ENCODE measurements at regions not wholly inside any gene's neighbourhood (a gene's known extent, or its start where the extent isn't known, plus 50 kb on each side); places are given as distances from the start of the nearest gene placed in this dataset.
"Not testable (repeated sequence)": the region's sequence is repeated elsewhere in the genome, so short reads cannot be mapped to it uniquely, and the experiment has no call there.

DNA sequence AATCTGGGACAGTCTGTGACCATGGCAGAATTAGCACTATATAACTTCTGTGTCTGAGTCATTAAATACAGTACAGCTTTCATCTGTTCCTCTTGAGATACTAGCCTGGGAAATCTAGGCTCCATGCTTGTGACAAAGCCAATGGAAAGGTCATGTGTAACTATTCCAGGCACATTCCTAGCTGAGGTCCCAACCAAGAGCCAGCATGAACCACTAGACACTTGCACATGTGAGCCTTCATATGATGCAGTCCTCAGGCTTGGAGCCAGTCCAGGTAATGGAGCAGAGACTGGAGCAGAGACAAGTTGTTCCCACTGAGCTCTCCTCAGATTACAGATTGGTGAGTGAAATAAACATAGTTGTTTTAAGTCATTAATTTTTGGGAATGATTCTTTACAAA lies 412.4 kb upstream of the ZNF462 start:
- DNase-seq: peak; percentile 7

DNA sequence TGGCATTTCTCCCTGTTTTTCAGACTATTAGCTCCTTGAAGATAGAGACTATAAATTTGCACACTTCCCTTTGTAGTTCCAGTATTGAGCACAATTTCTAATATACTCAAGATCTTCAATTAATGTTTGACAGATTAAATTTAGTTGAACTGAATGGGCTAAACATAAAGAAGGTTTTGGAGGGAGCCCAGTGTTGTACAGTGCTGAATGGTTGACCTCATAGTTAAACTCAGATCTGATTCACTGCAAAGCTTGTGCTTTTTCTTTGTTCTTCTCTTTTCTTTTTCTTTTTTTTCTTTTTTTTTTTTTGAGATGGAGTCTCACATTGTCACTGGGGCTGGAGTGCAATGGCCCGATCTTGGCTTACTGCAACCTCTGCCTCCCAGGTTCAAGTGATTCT lies 411.7 kb upstream of the ZNF462 start:
- no peak for DNase-seq

DNA sequence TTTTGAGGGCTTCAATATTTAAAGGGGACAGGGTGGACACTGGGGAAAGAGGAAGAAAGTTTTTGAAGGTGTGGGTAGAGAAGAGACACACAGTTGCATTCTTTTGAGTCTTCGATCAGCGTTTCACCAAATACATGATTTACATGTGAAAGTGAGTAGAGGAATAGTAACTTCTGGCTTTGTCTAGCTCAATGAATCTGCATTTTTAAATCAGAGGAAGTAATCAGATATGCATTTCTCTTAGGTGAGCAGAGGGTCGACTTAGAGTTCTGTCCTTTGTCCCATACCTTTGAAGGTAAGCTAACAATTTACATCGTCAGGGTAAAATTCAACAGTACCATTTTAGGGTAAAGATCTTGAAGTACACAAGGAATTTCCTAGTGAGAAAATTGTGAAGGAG lies 406.4 kb upstream of the ZNF462 start:
- DNase-seq: no peak

DNA sequence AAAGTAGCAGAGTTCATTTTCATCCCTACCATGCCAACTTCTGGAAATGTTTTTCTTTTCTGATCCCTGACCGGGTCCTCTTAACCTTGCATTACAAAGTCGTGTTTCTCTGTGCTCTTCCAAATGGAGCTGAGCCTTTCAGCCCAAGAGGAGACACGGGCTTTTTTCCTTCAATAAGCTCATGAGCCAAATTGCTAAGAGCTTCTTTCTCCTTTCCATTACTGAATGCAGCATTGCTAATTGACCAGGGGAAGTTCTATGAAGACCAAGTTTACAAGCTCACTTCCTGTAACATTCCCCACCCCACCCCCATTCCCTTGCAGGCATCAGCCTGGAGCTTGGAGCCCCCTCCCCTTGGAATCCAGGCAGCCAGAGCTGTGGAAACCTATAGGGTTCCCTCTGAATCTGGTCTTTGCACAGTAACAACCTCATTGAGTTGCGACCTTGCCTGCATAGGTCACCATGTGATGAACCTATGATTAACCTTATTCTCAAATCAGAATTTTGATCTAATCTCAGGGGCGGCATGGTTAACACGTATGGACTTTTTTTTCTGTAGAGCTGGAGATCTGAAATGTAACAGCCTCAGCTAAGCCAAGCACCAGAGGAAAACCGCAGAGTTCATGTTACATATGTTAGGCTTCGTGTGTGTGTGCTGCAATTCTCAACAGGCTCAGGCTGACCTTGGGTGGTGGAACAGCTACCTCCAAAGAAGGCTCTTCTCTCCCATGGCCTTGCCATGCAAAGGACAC lies 395.7 kb upstream of the ZNF462 start:
- DNase-seq: peak; percentile 71

DNA sequence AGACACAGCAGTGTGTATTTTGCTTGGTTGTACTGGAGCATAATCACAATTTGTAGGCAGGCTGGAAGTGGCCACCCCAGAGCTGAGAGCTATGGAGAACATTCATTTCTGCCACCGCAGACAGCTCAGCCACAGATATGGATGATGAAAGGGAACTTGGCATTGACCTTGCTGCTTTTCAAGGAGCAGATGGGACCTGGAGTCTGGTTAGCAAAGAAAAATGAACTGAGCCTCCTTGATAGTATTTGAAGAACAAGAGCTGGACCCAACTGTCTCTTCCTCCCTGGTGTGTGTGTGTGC lies 395.2 kb upstream of the ZNF462 start:
- peak; percentile 65 for DNase-seq

DNA sequence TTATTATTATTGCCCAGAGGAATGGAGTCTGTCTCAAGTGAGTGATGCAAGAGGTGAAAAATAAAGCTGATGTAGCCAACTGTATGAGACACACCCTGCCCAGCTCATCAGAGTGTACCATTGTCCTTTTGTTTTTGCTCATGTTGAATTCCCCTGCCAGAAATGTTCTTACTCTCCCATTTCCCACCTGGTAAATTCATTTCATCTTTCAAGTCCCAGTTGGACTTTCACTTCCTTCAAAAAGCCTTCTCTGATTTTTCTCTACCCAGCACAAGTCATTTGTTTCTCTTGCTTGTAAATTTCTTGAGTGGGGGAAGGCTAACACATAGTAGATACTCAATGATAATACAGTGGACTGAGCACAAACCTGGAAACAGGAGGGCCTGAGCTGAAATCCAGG lies 394.5 kb upstream of the ZNF462 start:
- no peak for DNase-seq

DNA sequence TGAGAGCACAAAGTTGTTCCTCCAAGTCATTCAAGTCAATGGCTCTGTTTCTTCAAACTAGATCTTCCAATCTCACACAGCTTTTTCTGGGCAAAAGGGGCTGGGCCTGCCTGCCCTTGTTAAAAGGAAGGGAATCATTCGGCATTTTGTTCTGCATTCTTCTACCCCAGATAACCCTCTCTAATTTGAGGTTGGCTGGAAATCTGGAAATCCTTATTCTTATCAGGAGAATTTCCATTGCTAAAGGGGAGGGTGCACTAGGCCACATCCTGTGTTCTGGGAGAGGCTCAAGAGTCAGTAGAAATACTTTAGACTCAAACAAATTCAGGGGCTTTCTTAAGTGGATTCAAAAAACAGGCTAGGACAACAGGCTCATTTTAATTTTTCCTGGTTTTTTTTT lies 384.7 kb upstream of the ZNF462 start:
- peak; percentile 8 for DNase-seq

DNA sequence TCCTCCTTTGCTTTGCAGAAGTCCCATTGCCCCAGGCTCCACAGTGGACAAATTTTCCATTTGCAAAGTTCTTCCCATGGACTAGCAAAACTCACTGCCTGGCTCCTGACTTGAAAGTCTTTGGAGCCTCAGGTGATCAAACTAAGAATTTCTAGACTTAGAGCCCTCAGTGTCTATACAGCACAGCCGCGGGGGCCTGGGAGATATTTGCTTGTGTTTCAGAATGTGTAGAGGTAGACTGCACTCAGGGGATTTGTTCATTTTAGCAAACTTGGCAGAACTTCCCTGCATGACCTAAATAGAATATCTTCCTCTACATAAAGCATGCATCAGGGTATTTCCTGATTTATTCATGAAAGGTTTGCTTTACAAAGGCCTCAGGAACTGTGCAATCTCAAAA lies 384.2 kb upstream of the ZNF462 start:
- peak; percentile 33 for DNase-seq

DNA sequence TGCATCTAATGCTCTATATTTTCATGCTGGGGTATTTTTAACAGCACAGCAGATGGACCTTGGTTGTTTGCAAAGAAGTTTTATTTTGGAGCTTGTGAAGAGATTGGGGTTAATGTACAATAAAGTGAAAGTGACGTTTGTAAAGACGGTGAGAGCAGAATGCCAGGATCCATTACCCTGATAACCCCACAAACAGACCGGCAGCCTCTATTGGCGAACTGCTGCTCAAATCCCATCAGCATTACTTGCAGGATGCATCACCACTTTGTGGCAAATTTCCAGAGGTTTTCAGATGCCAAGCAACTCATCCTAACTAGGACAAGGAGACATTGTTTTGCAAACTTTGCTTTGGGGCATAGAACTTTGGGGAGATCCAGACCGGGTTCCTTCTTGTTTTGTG lies 383.3 kb upstream of the ZNF462 start:
- DNase-seq: peak; percentile 77

DNA sequence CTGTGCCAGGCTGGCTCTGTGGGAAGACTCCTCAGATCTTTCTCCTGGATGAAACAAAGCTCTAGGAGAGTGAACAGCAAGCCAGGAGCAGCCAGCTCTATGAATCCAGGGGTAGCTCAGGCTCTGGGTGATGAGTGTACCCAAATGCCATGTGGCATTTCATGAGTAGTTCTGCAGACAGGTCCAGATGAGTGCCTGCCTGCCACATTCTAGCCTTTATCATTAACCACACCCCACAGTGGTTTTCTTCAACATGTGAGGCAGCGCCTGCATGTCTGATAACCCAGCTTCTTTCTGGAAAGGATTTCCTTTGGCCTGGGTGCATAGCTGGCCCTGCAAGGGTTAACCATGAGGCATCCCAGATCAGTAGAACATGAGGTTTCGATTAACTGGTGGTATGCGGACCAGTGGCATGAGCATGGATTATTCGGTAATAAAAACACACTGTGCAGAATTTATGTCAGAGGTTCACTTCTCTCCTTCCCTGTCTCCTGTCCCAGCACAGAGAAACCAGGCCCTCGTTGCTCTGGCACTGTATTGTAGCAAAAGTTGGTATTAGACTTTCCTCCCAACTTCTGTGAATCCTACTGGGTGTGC lies 381.9 kb upstream of the ZNF462 start:
- DNase-seq: peak; percentile 87

DNA sequence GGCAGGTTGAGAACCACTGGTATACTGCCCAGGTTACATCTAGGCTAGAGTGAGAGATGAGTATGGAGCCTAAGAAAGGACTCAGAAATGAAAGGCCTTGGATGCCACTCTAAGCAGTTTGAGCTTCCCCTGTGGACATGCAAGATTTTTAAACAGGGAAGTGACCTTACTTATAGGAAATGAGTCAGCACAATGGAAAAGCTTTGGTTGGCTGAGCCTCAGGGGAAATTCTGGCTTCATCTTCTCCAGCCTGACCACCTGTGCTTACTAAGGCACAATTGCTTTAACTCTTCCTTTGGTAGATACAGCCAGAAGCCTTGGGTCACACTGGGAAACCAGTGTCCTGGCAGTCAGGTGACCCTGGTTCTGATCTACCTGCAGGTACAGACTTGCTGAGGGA lies 380.2 kb upstream of the ZNF462 start:
- DNase-seq: peak; percentile 54

DNA sequence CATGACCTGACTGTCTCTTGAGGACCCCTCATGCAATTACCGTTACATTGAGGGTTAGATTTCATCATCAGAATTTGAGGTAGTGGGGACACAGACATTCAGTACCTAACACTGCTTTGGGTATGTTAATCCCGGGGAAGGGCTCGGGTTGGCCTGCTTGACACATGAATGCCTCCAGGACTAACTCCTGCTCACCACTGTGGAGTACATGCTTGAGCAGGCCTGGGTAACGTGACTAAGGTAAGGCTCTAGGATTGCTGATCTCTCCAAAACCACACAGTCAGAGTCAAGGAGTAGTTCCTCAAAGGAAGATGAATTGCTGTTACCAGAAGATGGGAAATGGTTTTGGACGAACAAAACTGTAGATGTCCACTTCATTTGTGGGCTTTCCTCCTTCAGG lies 376.3 kb upstream of the ZNF462 start:
- no peak for DNase-seq

DNA sequence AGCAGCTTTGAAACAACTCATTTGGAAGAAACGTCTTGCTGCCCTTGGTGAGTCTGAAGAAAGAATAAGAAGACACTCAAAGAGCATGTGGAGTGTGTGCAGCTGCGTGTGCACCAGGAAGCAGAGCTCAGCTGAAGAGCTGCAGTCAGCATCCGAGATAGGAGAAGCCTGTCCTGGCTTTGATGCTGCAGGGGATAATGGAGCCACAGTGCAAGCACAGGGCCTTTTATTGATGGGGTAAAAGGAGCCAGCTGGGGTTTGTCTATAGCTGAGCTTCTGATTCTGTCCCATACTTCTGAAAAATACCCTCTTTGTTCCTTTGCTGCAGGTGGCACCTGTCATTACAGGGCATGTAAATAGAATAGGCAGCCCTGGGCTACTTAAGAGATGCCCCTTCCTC lies 375.7 kb upstream of the ZNF462 start:
- no peak for DNase-seq

DNA sequence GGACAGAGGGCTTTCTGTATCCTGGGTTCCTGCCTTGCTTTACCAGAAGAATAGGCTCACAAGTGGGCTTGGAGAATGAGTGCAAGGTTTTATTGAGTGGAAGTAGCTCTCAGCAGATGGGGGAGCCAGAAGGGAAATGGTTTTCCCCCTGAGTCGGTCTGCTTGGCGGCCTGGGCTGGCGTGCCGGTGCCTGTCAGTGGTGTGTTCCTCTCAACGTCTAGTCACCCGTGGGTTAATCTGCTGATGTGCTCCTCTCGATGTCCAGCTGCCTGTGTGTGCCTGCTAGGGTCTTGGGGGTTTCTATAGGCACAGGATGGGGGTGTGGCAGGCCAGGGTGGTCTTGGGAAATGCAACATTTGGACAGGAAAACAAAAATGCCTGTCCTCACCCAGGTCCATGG lies 370.8 kb upstream of the ZNF462 start:
- not testable (repeated sequence) for DNase-seq

DNA sequence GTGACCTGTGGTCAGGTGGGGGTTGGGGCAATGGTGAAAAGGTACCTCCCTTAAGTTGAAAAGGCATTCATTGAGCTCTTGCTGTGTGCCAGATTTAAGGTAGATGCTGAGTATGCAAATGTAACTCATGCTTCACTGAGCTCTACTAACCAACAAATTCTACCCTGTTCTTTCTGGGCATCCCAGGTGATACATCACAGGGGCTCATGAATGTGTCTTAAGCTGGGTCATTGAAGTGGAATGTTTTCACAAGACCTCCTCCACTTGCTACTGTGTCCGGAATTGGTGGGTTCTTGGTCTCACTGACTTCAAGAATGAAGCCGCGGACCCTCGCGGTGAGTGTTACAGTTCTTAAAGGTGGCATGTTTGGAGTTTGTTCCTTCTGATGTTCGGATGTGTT lies 362.8 kb upstream of the ZNF462 start:
- DNase-seq: no peak

DNA sequence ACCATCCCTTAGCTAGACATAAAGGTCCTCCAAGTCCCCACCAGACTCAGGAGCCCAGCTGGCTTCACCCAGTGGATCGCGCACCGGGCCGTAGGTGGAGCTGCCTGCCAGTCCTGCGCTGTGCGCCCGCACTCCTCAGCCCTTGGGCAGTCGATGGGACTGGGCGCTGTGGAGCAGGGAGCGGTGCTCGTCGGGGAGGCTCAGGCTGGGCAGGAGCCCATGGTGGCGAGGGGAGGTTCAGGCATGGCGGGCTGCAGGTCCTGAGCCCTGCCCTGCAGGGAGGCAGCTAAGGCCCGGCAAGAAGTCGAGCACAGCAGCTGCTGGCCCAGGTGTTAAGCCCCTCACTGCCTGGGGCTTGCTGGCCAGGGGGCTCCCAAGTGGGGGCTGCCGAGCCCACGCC lies 361.8 kb upstream of the ZNF462 start:
- not testable (repeated sequence) for DNase-seq

DNA sequence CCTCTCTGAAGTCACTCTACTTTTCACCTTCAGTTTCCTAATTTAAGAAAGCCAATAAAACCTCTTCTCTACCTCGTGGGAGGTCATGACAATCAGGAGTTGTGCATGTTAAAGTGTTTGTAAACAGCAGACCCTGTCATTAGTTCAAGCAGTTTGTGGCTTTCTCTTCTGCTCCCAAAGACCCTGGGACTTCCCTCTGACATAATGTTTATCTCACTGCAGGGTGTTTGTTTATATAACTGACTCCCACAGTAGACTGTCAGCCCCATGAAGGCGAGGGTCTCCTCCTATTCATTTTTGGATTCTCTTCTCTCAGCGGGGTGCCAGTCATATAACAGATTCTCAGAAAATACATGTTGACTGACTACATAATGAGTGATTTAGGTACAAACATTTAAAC lies 360.0 kb upstream of the ZNF462 start:
- no peak for DNase-seq

DNA sequence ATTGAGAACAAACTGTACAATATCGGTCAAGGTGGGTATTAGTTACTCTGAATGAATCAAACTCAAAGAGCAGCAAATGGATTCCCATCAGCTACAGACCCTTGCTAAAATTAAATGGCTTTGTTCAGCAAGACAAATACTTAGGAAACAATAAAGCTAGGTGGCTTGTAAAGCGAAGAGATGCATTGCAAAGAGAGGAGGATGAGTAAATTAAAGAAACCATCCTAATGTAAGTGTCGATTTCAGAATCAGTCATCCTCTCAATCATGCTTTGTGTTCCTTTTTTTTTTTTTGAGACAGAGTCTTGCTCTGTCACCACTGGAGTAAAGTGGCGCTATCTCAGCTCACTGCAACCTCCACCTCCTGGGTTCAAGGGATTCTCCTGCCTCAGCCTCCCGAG lies 359.2 kb upstream of the ZNF462 start:
- DNase-seq: no peak

DNA sequence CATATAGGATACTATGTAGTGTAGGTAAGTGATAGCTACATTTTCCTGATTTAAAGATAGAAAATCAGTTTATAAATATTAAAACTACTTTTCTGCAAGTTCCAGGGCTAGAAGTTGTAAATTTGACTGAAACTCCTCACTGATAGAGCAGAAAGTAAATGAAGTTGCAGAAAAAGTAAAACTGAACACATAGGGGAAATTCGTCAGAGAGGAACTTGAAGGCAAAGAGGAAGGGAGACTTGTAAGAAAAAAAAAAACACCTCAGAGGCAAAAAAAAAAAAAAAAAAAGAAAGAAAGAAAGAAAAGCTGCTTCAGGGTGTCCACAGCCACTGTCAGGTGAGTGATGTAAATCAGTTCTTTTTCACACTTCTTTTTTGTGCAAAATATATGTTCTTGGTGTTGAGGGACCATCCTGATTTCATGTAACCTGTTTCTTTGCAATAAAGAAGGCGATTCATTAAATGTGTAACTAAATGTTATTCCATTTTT lies 336.2 kb upstream of the ZNF462 start:
- DNase-seq: no peak

DNA sequence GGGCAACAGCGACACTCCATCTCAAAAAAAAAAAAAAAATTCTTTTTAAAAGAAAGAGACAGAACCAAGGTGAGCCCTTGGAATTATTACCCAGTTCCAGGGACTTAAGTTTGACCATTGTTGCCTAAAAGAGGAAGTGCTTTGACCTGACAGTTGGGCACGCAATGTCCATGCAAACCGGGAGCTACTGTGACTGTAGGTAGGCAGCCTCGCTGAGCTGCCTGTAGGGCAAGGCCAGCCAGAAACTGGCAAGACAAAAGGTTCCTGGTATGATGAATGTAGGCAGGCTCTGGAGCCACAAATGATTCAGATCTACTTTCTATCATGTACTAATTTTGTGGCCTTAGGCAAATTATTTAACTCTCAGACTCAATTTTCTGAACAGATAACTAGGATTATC lies 334.8 kb upstream of the ZNF462 start:
- no peak for DNase-seq

DNA sequence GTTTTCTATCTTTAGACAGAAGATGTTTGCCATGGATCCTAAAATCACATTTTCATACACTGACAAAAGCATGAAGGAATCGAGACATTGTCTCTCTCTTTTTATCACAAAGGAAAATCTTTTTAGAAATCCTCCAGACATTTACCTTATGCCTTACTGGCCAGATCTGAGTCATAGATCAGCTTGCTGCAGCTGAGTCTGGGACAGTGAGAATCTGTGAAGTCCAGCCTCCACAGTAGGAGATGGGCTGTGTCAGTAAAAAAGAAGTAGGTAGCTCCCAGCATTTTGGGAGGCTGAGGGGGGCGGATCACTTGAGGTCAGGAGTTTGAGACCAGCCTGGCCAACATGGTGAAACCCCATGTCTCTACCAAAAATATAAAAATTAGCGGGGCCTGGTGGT lies 333.4 kb upstream of the ZNF462 start:
- DNase-seq: no peak

DNA sequence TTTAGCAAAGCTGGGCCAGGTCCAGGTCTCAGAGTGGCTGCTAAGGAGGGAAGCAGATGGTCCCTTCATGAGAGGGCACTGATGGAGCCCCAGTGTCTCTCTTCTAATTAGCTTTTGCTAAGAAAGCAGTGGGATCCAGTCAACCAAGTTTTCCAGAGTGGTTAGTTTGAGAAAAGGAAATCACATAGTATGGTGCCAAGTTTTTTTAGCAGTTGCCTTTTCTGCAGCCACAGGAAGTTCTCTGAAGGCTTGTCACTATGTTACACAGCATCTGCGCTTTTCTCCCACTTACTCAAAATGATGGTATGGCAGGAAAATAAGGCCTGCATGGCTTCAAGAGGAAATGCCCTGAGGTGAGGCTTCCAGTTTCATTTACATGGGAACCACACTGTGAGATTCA lies 331.5 kb upstream of the ZNF462 start:
- DNase-seq: no peak

DNA sequence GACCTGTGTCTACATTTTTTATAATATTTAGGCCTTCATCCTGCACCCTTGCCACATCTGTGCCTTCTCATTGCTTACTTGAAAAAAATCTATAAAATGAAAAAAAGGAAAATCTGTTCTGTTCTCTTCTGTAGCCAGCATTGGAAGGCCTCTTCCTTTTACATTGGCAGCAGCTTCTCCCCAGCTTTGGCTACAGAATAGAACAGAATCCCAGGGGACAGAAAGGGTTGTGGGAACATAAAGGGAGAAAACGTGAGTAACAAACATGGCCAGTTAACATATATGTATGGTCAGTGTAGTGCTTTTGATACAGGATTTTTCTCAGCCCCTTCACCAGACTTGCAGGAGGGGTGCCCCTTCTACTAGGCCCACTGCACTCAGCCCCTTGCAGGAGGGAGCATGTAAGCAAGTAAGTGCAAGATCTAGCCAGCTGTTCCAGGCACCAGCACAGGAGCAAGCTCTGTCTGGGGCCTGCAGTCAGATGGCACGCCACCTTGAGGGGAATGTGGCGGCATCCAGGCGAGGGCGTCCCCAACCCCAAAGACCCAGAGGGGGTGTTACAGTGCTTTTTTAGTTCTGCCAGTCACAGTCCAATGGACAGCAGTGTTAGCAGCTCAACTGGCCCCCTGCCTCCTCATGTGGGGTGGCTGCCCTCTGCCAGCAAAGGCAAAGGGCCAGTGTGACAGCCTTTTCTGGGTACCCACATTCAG lies 330.5 kb upstream of the ZNF462 start:
- no peak for DNase-seq

DNA sequence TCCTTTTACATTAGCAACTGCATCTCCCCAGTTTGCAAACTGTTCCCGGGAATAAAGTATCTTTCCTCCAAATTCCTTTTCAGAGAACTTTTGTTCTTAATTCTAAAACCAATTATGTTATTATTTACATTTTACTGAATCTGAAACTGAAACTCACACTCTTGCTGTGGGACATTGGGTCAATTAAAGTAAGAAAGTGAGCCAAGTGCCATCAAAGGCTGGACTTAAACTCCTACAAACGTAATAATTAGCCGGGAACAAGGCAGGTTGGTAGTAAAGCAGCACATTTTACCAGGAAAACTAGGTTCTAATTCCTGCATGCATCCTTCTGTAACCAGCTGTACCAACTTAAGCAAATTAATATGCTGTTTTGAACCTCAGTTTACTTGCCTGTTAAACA lies 328.2 kb upstream of the ZNF462 start:
- DNase-seq: no peak

DNA sequence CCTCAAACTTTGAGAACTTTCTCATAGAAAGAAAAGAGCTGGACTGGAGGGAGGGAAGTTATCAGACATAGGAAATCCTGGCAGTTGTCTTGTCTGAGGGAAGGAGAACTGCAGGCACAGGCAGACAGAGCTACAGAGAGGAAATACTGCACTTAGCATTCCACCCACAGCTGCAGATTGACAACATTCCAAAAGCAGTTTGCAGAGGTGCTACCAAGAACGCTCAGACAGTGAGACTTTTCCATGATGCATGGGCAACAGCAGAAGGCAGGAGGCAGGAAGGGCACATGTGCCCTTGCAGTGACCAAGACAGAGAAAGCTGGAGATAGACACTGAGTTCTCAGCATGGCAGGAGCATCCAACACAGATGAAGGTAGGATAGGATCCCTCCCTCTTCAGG lies 327.5 kb upstream of the ZNF462 start:
- DNase-seq: peak; percentile 13

Data from fibroblast of skin of right quadriceps (primary cell).